ENCODE measurements at regions not wholly inside any gene's neighbourhood (a gene's known extent, or its start where the extent isn't known, plus 50 kb on each side); places are given as distances from the start of the nearest gene placed in this dataset.

DNA sequence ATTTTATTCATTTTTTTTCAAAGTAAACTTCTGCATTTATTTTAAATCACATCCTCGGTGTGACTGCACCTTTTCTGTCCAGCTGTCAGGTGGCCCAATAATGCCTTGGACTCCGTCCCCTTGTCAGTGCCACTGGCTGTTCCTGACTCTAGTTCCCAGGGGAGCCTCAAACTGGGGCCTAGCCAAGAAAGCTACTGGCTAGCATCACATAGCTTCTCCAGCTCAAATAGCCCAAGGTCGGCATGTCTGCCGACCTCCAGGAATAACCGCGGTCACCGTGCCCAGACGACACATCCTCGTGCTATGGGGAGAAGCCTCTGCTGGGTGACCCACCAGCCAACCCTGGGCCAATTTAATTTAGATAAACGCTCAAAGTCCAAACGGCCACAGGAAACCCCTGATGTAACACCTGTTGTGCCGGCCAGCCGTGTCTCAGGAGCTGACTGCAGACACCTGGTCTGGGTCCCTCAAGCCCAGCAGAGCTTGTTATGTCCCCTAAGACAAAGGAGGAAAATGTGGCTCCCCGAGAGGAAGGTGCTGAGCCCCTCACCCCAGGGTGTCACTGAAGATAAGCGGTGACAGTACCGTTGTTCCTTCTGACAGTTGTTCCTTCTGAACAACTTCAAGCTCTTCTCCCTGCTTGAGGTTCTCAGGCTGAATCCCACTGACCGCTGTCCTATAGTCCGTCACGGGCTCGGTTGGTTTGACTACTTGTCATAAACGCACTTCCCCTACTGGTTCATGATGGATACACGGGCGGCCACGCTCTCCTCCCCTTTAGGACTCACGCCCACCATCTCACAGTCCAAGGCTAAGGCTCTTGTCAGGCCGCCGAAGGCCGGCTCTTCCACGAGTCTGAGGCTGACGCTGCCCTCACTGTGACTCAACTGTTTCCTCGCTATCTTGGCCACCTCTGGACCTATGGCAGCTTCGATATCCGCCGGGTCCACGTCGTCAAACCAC is 126.2 kb downstream of the KLF13 start:
- no peak overlapping the region for H3K4me2 ChIP-seq (ENCODE audit: low read depth, low read length)
- intact Hi-C loops (cut with micrococcal nuclease; ENCODE audit: unreplicated experiment) (loop anchor here (10.0 kb wide), 1 partner anchor 1642 kb away; no protein-coding TSS in a partner anchor), in situ Hi-C loops (cut with HindIII; ENCODE audit: extremely low pct_ligation_motif_present, low pct_unique_long_range_greater_than_20kb) (no loop called here)
- BruUV-seq (replicated peaks), result no TSS peak
- no peaks in the 10 kb centered on the region for H3K4me1 ChIP-seq (ENCODE audit: insufficient read depth, low read length)
- H3K9me3 ChIP-seq (ENCODE audit: low read length), result no peaks in the 10 kb centered on the region
- FAIRE-seq, result no peak
- H3K4me3 ChIP-seq (replicated peaks in 1 of 3; ENCODE audit: insufficient read depth in 1 of 3, low read depth in 2 of 3, low read length in 3 of 3), result no peak overlapping the region
- H2AFZ ChIP-seq (ENCODE audit: low read length), result no peak overlapping the region
- ChIA-PET CTCF (ENCODE audit: low intra/inter-chr PET ratio, low total read pairs) (no interaction called here), POLR2A (no interaction called here)
- TF ChIP-seq KLF15 (CRISPR knock-in tag; IDR thresholded peaks at IDR 0.05; ENCODE audit: borderline replicate concordance), result no peak
- TF ChIP-seq, protein P1, sequence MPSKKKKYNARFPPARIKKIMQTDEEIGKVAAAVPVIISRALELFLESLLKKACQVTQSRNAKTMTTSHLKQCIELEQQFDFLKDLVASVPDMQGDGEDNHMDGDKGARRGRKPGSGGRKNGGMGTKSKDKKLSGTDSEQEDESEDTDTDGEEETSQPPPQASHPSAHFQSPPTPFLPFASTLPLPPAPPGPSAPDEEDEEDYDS (CRISPR knock-in tag; IDR thresholded peaks at IDR 0.05), result no peak
- no peak for TF ChIP-seq MED8 (CRISPR knock-in tag; IDR thresholded peaks at IDR 0.05; ENCODE audit: insufficient replicate concordance)
- TF ChIP-seq ZBTB38 (CRISPR knock-in tag; IDR thresholded peaks at IDR 0.05), result no peak
- no peak for TF ChIP-seq MED1 (CRISPR knock-in tag; IDR thresholded peaks at IDR 0.05)
- TF ChIP-seq MTF1 (CRISPR knock-in tag; IDR thresholded peaks at IDR 0.05), result no peak
- no peak for TF ChIP-seq RNF2 (conservative IDR thresholded peaks at IDR 0.05; ENCODE audit: low read depth)
- H3K27me3 ChIP-seq (ENCODE audit: control insufficient read depth in 1 of 2, insufficient read depth in 2 of 2, low read length in 2 of 2), result peaks cover 0 to 5% of the 10 kb centered on the region in 2 experiments; a peak in 2 of 5 replicates
- 53% methylated on average over 32 of the region's 36 CpGs for WGBS (ENCODE audit: low lambda C conversion rate)
- H3K36me3 ChIP-seq (replicated peaks in 1 of 2; ENCODE audit: control insufficient read depth in 1 of 2, insufficient read depth in 2 of 2, low read length in 2 of 2), result no peaks in the 10 kb centered on the region
- H4K20me1 ChIP-seq (ENCODE audit: insufficient read depth, low read length), result no peaks in the 10 kb centered on the region
- H3K9ac ChIP-seq (ENCODE audit: insufficient read depth, low read depth, low read length), result no peak overlapping the region
- H3K79me2 ChIP-seq (ENCODE audit: insufficient read depth, low read length), result no peaks in the 10 kb centered on the region
- DNase-seq (ENCODE audit: low spot score), result no peak
- H3K27ac ChIP-seq (ENCODE audit: extremely low read length, insufficient read depth, low read length), result no peak overlapping the region
- no peak for ATAC-seq

Data from HepG2 (cell line).